ENCODE measurements at regions not wholly inside any gene's neighbourhood (a gene's known extent, or its start where the extent isn't known, plus 50 kb on each side); places are given as distances from the start of the nearest gene placed in this dataset.

GRCh38 chrX:18034504-18034903 lies 173.4 kb upstream of the RAI2 start (continued):
- no peak for TF ChIP-seq CTCF (IDR thresholded peaks at IDR 0.05; ENCODE audit: low read depth, low read length, missing input control)

GRCh38 chrX:18032486-18033221 lies 171.6 kb upstream of the RAI2 start:
- H3K4me1 ChIP-seq (ENCODE audit: control insufficient read depth in 4 of 4, insufficient read depth in 4 of 4, low read length in 3 of 4), result no peaks in the 10 kb centered on the region
- H3K36me3 ChIP-seq (ENCODE audit: control insufficient read depth in 4 of 4, insufficient read depth in 3 of 4, low read depth in 1 of 4, low read length in 3 of 4), result no peaks in the 10 kb centered on the region
- no peak overlapping the region for H3K4me3 ChIP-seq (ENCODE audit: low read depth in 1 of 3, low read length in 3 of 3)
- TF ChIP-seq MAX (IDR thresholded peaks at IDR 0.05) (no peak), GABPA (IDR thresholded peaks at IDR 0.05 in 1 of 2, conservative IDR thresholded peaks at IDR 0.05 in 1 of 2) (no peak), SP1 (IDR thresholded peaks at IDR 0.05) (no peak), RXRA (IDR thresholded peaks at IDR 0.05) (no peak), NR2F2 (IDR thresholded peaks at IDR 0.05) (no peak), CTCF (IDR thresholded peaks at IDR 0.05; ENCODE audit: low read depth, low read length, missing input control) (no peak)
- DNase-seq (ENCODE audit: low spot score), result no peak
- no peaks in the 10 kb centered on the region for H3K27me3 ChIP-seq (ENCODE audit: control insufficient read depth in 4 of 4, insufficient read depth in 4 of 4, low read length in 3 of 4)
- 89% methylated on average over 3 of the region's 3 CpGs for WGBS
- H3K9me3 ChIP-seq (ENCODE audit: control insufficient read depth in 4 of 4, low read length in 3 of 4), result no peaks in the 10 kb centered on the region
- no peak overlapping the region for H3K27ac ChIP-seq (ENCODE audit: low read depth in 1 of 2, low read length in 2 of 2)
- no peak overlapping the region for H3K9ac ChIP-seq (ENCODE audit: low read depth in 1 of 2, low read length in 2 of 2)

GRCh38 chrX:18031726-18032375 lies 170.8 kb upstream of the RAI2 start:
- WGBS, result 87% methylated on average over 7 of the region's 7 CpGs
- Histone ChIP-seq H3K9ac (ENCODE audit: low read depth in 1 of 2, low read length in 2 of 2) (no peak overlapping the region), H3K36me3 (ENCODE audit: control insufficient read depth in 4 of 4, insufficient read depth in 3 of 4, low read depth in 1 of 4, low read length in 3 of 4) (no peaks in the 10 kb centered on the region), H3K27ac (ENCODE audit: low read depth in 1 of 2, low read length in 2 of 2) (no peak overlapping the region), H3K4me1 (ENCODE audit: control insufficient read depth in 4 of 4, insufficient read depth in 4 of 4, low read length in 3 of 4) (no peaks in the 10 kb centered on the region), H3K27me3 (ENCODE audit: control insufficient read depth in 4 of 4, insufficient read depth in 4 of 4, low read length in 3 of 4) (no peaks in the 10 kb centered on the region), H3K9me3 (ENCODE audit: control insufficient read depth in 4 of 4, low read length in 3 of 4) (no peaks in the 10 kb centered on the region), H3K4me3 (ENCODE audit: low read depth in 1 of 3, low read length in 3 of 3) (no peak overlapping the region)
- no peak for DNase-seq (ENCODE audit: low spot score)
- TF ChIP-seq YY1 (IDR thresholded peaks at IDR 0.05) (no peak), FOXA2 (IDR thresholded peaks at IDR 0.05) (no peak), GABPA (IDR thresholded peaks at IDR 0.05 in 1 of 2, conservative IDR thresholded peaks at IDR 0.05 in 1 of 2) (no peak), RXRA (IDR thresholded peaks at IDR 0.05) (no peak), ZBTB33 (IDR thresholded peaks at IDR 0.05) (no peak), JUND (IDR thresholded peaks at IDR 0.05) (no peak), EGR1 (IDR thresholded peaks at IDR 0.05; ENCODE audit: low read depth in 2 of 2) (no peak), ATF3 (IDR thresholded peaks at IDR 0.05) (no peak), SP1 (IDR thresholded peaks at IDR 0.05) (no peak), REST (IDR thresholded peaks at IDR 0.05) (no peak), RAD21 (IDR thresholded peaks at IDR 0.05) (no peak), HNF4A (conservative IDR thresholded peaks at IDR 0.05) (no peak), CTCF (IDR thresholded peaks at IDR 0.05; ENCODE audit: low read depth, low read length, missing input control) (no peak), NR2F2 (IDR thresholded peaks at IDR 0.05) (no peak)
